ENCODE measurements at regions not wholly inside any gene's neighbourhood (a gene's known extent, or its start where the extent isn't known, plus 50 kb on each side); places are given as distances from the start of the nearest gene placed in this dataset.
"Not testable (repeated sequence)": the region's sequence is repeated elsewhere in the genome, so short reads cannot be mapped to it uniquely, and the experiment has no call there.

DNA sequence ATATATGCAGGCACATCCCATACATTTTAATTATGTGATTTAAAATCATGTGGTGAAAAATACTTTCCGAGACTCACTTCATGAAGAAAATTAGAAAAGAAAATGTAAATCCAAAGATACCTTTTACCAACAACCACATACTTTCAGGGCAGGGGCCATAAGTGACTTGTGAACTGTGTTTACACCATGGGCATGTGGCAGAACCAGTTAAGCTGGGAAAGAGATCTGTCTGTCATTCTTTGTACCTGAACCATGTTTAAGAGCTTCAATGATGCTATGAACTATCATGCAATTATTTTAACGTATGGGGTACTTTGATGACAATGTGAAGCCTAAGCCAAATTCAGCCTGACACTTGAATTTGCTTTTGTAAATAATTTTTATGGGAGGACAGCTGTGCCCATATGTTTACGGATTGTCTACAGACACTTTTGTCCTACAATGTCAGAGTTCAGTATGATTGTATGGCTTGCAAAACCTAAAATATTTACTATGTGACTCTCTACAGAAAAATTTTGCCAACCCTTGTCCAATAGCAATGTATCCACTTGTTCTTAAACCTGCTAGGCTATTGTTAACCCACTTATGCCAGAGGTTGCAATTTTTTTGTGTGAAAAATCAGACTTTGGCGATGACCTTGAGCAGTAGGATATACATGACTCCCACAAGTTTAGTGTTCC is 654.6 kb downstream of the TNS3 start:
- no peak for DNase-seq (ENCODE audit: extremely low read depth, low read depth)
- TF ChIP-seq CTCF (IDR thresholded peaks at IDR 0.05; ENCODE audit: low read depth, low read length, missing control alignments), result no peak
- no peak overlapping the region for H3K4me3 ChIP-seq (replicated peaks; ENCODE audit: low read depth, low read length)

DNA sequence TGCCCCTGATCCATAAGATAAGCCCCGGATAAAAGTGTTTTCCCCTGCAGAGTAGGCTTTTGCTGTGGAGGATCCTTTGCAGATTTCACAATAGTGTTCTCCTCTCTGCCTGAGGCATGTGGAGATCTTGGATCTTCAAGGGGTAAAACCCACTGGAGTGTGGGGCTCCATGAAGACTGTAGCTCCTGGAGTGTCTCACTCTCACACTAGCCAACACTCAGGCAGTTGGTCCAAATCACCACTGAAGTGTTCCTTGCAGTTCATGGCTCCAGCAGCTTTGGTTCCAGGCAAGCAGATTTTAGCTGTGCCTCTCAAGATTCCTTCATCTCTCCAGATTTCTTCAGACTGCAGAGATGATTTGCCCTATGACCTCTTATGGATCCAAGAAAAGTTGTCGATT is 665.3 kb downstream of the TNS3 start:
- no peak overlapping the region for H3K4me3 ChIP-seq (replicated peaks; ENCODE audit: low read depth, low read length)
- TF ChIP-seq CTCF (IDR thresholded peaks at IDR 0.05; ENCODE audit: low read depth, low read length, missing control alignments), result no peak

GRCh38 chr7:46912692-46913091 is 669.2 kb downstream of the TNS3 start:
- no peak for DNase-seq (ENCODE audit: extremely low read depth, low read depth)
- H3K4me3 ChIP-seq (replicated peaks; ENCODE audit: low read depth, low read length), result no peak overlapping the region
- no peak for TF ChIP-seq CTCF (IDR thresholded peaks at IDR 0.05; ENCODE audit: low read depth, low read length, missing control alignments)

More for the DNA sequence above, 665.3 kb downstream of the TNS3 start:
- no peak for DNase-seq (ENCODE audit: extremely low read depth, low read depth)

- no peak for TF ChIP-seq CTCF (IDR thresholded peaks at IDR 0.05; ENCODE audit: low read depth, low read length, missing control alignments)
- no peak overlapping the region for H3K4me3 ChIP-seq (replicated peaks; ENCODE audit: low read depth, low read length)
- DNase-seq (ENCODE audit: extremely low read depth, low read depth), result no peak
Measured at GRCh38 chr7:46909601-46910051, 672.3 kb downstream of the TNS3 start.

GRCh38 chr7:46908770-46909169 is 673.1 kb downstream of the TNS3 start:
- no peak overlapping the region for H3K4me3 ChIP-seq (replicated peaks; ENCODE audit: low read depth, low read length)
- no peak for TF ChIP-seq CTCF (IDR thresholded peaks at IDR 0.05; ENCODE audit: low read depth, low read length, missing control alignments)
- peak; percentile 79 for DNase-seq (ENCODE audit: extremely low read depth, low read depth)

DNA sequence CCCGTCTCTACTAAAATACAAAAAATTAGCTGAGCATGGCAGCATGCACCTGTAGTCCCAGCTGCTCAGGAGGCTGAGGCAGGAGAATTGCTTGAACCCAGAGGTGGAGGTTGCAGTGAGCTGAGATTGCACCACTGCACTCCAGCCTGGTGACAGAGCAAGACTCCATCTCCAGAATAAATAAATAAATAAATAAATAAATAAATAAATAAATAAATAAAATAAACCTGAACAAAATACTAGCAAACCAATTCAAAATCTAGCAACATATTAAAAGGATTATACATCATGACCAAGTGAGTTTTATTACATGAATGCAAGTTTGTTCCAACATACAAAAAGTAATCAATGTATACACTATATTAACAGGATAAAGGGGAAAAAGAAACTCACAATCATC is 677.4 kb downstream of the TNS3 start:
- not testable (repeated sequence) for DNase-seq (ENCODE audit: extremely low read depth, low read depth); H3K4me3 ChIP-seq (replicated peaks; ENCODE audit: low read depth, low read length)

DNA sequence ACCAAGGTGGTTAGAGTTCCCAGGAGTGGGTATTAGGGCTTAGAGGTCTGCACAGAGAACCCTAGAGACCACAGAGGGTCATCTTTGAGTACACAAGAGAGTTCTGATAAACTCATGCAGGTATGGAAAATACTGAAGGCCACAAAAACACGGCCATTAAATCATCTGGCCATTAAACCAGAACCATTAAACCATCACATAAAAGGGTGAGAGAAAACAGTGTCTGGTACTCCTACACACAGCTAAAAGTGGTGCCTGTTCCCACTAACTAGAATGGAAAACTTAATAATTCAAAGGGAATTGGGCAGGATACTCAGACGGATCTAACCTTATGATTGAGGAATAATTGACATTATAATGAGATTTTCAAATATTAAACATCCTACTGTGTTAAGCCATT is 679.4 kb downstream of the TNS3 start:
- TF ChIP-seq CTCF (IDR thresholded peaks at IDR 0.05; ENCODE audit: low read depth, low read length, missing control alignments), result no peak
- H3K4me3 ChIP-seq (replicated peaks; ENCODE audit: low read depth, low read length), result no peak overlapping the region
- DNase-seq (ENCODE audit: extremely low read depth, low read depth), result no peak

All from HFF-Myc (cell line).